Epithelial cell of prostate (primary cell): ENCODE measurements at regions not wholly inside any gene's neighbourhood (a gene's known extent, or its start where the extent isn't known, plus 50 kb on each side); places are given as distances from the start of the nearest gene placed in this dataset.
"Not testable (repeated sequence)": the region's sequence is repeated elsewhere in the genome, so short reads cannot be mapped to it uniquely, and the experiment has no call there.

ENCODE experiments used
- DNase-seq: peaks from one replicate; pipeline ENCODE4 v3.0.0-alpha.2; 2011; ENCODE audit warnings: low read depth, low spot score
- H3K27ac ChIP-seq: fragments of 450-650 bp; 2 replicates; pipeline ENCODE4 v1.5.1; 2017; ENCODE audit warnings: mild to moderate bottlenecking

GRCh38 chr4:151597691-151598090, 163.1 kb downstream of the GATB start:
- not testable (repeated sequence) for H3K27ac ChIP-seq, DNase-seq

- peak overlapping the region; percentile 53 for H3K27ac ChIP-seq
These were observed 160.9 kb downstream of the GATB start for GRCh38 chr4:151599863-151600262.

GRCh38 chr4:151600432-151600831, 160.4 kb downstream of the GATB start:
- peak overlapping the region; percentile 53 for H3K27ac ChIP-seq
- peak; percentile 29 for DNase-seq

More at GRCh38 chr4:151599863-151600262, 160.9 kb downstream of the GATB start:
- no peak for DNase-seq

GRCh38 chr4:151603377-151603776, 157.4 kb downstream of the GATB start:
- DNase-seq = no peak
- H3K27ac ChIP-seq = no peak overlapping the region

- no peak for DNase-seq
- H3K27ac ChIP-seq = no peak overlapping the region
These were observed 156.6 kb downstream of the GATB start for GRCh38 chr4:151604238-151604637.

- H3K27ac ChIP-seq = no peak overlapping the region
- no peak for DNase-seq
These were observed 155.6 kb downstream of the GATB start for GRCh38 chr4:151605215-151605614.

GRCh38 chr4:151606061-151606460, 154.7 kb downstream of the GATB start:
- no peak overlapping the region for H3K27ac ChIP-seq
- no peak for DNase-seq

GRCh38 chr4:151610229-151610628, 150.6 kb downstream of the GATB start:
- DNase-seq = no peak
- no peak overlapping the region for H3K27ac ChIP-seq

GRCh38 chr4:151611960-151612359, 148.8 kb downstream of the GATB start:
- DNase-seq = no peak
- H3K27ac ChIP-seq = no peak overlapping the region

- H3K27ac ChIP-seq = no peak overlapping the region
- no peak for DNase-seq
These were observed 147.5 kb downstream of the GATB start for GRCh38 chr4:151613290-151613689.

GRCh38 chr4:151614561-151614960, 146.2 kb downstream of the GATB start:
- no peak overlapping the region for H3K27ac ChIP-seq
- no peak for DNase-seq

- no peak overlapping the region for H3K27ac ChIP-seq
- no peak for DNase-seq
These were observed 141.9 kb downstream of the GATB start for GRCh38 chr4:151618858-151619257.

GRCh38 chr4:151620066-151620465, 140.7 kb downstream of the GATB start:
- DNase-seq = no peak
- no peak overlapping the region for H3K27ac ChIP-seq
